Stimulated activated naive CD8-positive, alpha-beta T cell treated with anti-CD3 and anti-CD28 coated beads, Interleukin-15, amount 100 ng/mL, for 72 hours (primary cell): ENCODE measurements at regions not wholly inside any gene's neighbourhood (a gene's known extent, or its start where the extent isn't known, plus 50 kb on each side); places are given as distances from the start of the nearest gene placed in this dataset.

ENCODE experiments used
- ATAC-seq: fragments of 150-1000 bp; cut with Tn5 transposase; 2 replicates; pipeline ENCODE4 v1.10.0; 2021; ENCODE audit warnings: mild to moderate bottlenecking, moderate library complexity
- DNase-seq, 2 donors: peaks; one replicate each; pipeline ENCODE4 v3.0.0; 2021 to 2022
- H3K27ac Mint-ChIP-seq, 2 donors: one replicate each; pipeline ENCODE4 v1.8.0; 2022; ENCODE audit warnings: mild to moderate bottlenecking in 2 of 2, mixed read lengths in 2 of 2, moderate library complexity in 2 of 2
- H3K27me3 Mint-ChIP-seq: one replicate; pipeline ENCODE4 v1.8.0; 2022; ENCODE audit warnings: mixed read lengths
- H3K4me1 Mint-ChIP-seq: one replicate; pipeline ENCODE4 v1.8.0; 2022; ENCODE audit warnings: mild to moderate bottlenecking, mixed read lengths
- H3K4me3 Mint-ChIP-seq, 2 donors: one replicate each; pipeline ENCODE4 v1.8.0; 2022; ENCODE audit warnings: mild to moderate bottlenecking in 2 of 2, mixed read lengths in 2 of 2, moderate library complexity in 1 of 2
- H3K9me3 Mint-ChIP-seq, 2 donors: one replicate each; pipeline ENCODE4 v1.8.0; 2022; ENCODE audit warnings: mixed read lengths in 2 of 2

- H3K27me3 Mint-ChIP-seq, result no peaks in the 10 kb centered on the region
- peaks cover 0 to 4% of the 10 kb centered on the region in 2 donors for H3K9me3 Mint-ChIP-seq
- H3K4me3 Mint-ChIP-seq, result no peak overlapping the region
- DNase-seq, result no peak
- H3K27ac Mint-ChIP-seq, result no peak overlapping the region
- H3K4me1 Mint-ChIP-seq, result no peaks in the 10 kb centered on the region
- no peak for ATAC-seq
These were observed 61.7 kb downstream of the KCNJ2 start for GRCh38 chr17:70230850-70231640.

- no peaks in the 10 kb centered on the region for H3K27me3 Mint-ChIP-seq
- H3K4me1 Mint-ChIP-seq, result no peaks in the 10 kb centered on the region
- no peak overlapping the region for H3K4me3 Mint-ChIP-seq
- ATAC-seq (no peak), DNase-seq (no peak)
- H3K9me3 Mint-ChIP-seq, result peaks cover 0 to 8% of the 10 kb centered on the region in 2 donors
- no peak overlapping the region for H3K27ac Mint-ChIP-seq
These were observed 63.1 kb downstream of the KCNJ2 start for GRCh38 chr17:70232466-70232865.

DNA sequence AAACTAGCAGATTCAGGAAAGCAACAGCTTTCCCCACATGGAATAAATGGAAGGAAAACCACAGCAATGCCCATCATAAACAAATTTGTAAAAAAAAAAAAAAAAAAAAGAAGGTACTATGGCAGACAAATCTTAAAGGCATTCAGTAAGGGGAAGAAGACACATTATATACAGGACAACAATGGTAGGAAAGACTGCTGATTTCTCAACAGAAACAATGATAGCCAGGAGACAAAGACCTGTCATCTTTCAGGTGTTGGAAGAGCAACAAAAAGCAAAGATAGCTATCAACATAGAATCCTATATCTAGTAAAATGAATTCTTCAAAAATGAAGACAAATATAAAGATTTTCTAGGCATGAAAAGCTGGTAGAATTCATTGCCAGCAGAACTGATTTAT is 65.9 kb downstream of the KCNJ2 start:
- H3K4me3 Mint-ChIP-seq, result no peak overlapping the region

GRCh38 chr17:70238228-70238627 is 68.9 kb downstream of the KCNJ2 start:
- Mint-ChIP-seq H3K4me1 (no peaks in the 10 kb centered on the region), H3K4me3 (no peak overlapping the region), H3K27me3 (peaks cover 6% of the 10 kb centered on the region), H3K9me3 (peaks cover 0 to 4% of the 10 kb centered on the region in 2 donors), H3K27ac (no peak overlapping the region)
- DNase-seq (no peak), ATAC-seq (no peak)

More for the DNA sequence above, 65.9 kb downstream of the KCNJ2 start:
- DNase-seq (no peak), ATAC-seq (no peak)
- no peak overlapping the region for H3K27ac Mint-ChIP-seq
- peaks cover 0 to 8% of the 10 kb centered on the region in 2 donors for H3K9me3 Mint-ChIP-seq
- H3K4me1 Mint-ChIP-seq, result no peaks in the 10 kb centered on the region
- H3K27me3 Mint-ChIP-seq, result no peaks in the 10 kb centered on the region

- Mint-ChIP-seq H3K27ac (no peak overlapping the region), H3K27me3 (peaks cover 6% of the 10 kb centered on the region), H3K4me3 (no peak overlapping the region), H3K9me3 (peaks cover 0 to 4% of the 10 kb centered on the region in 2 donors), H3K4me1 (no peaks in the 10 kb centered on the region)
- no peak for DNase-seq
- ATAC-seq, result no peak
These were observed 69.3 kb downstream of the KCNJ2 start for GRCh38 chr17:70238646-70239045.

GRCh38 chr17:70239391-70239826 is 70.1 kb downstream of the KCNJ2 start:
- Mint-ChIP-seq H3K4me3 (no peak overlapping the region), H3K27ac (no peak overlapping the region), H3K27me3 (peaks cover 6% of the 10 kb centered on the region), H3K9me3 (peaks cover 0 to 4% of the 10 kb centered on the region in 2 donors), H3K4me1 (no peaks in the 10 kb centered on the region)
- ATAC-seq (no peak), DNase-seq (no peak)

- no peak overlapping the region for H3K4me3 Mint-ChIP-seq
These were observed 71.7 kb downstream of the KCNJ2 start for GRCh38 chr17:70241071-70241470.

GRCh38 chr17:70242781-70243437 is 73.6 kb downstream of the KCNJ2 start:
- H3K4me1 Mint-ChIP-seq, result no peaks in the 10 kb centered on the region
- no peak for ATAC-seq

More at GRCh38 chr17:70241071-70241470, 71.7 kb downstream of the KCNJ2 start:
- DNase-seq (no peak), ATAC-seq (no peak)
- peaks cover 0 to 4% of the 10 kb centered on the region in 2 donors for H3K9me3 Mint-ChIP-seq
- no peaks in the 10 kb centered on the region for H3K4me1 Mint-ChIP-seq
- peaks cover 6% of the 10 kb centered on the region for H3K27me3 Mint-ChIP-seq
- no peak overlapping the region for H3K27ac Mint-ChIP-seq

DNA sequence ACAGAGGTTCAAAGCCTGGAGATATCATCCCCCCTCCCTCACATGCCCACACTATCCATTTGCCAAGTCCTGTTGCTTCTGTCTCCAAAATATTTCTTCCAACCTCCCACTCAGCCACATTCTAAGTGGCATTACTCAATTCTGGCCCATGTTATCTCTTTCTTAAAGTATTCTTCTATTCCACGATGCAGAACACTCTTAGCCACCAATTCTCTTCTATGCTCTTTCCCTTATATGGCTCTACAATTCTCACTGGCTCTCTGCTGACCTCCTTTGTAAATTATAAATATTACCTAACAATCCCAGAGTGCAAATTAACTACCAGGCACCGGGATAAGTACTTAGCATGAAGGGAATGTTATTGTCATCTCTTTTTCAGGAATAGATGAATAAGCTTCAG is 82.4 kb downstream of the KCNJ2 start:
- Mint-ChIP-seq H3K4me3 (no peak overlapping the region), H3K9me3 (no peaks in the 10 kb centered on the region), H3K27ac (no peak overlapping the region), H3K27me3 (no peaks in the 10 kb centered on the region), H3K4me1 (no peaks in the 10 kb centered on the region)
- ATAC-seq (no peak), DNase-seq (no peak)

More at GRCh38 chr17:70242781-70243437, 73.6 kb downstream of the KCNJ2 start:
- Mint-ChIP-seq H3K4me3 (no peak overlapping the region), H3K27me3 (peaks cover 6% of the 10 kb centered on the region), H3K27ac (no peak overlapping the region), H3K9me3 (no peaks in the 10 kb centered on the region)
- DNase-seq, result no peak

DNA sequence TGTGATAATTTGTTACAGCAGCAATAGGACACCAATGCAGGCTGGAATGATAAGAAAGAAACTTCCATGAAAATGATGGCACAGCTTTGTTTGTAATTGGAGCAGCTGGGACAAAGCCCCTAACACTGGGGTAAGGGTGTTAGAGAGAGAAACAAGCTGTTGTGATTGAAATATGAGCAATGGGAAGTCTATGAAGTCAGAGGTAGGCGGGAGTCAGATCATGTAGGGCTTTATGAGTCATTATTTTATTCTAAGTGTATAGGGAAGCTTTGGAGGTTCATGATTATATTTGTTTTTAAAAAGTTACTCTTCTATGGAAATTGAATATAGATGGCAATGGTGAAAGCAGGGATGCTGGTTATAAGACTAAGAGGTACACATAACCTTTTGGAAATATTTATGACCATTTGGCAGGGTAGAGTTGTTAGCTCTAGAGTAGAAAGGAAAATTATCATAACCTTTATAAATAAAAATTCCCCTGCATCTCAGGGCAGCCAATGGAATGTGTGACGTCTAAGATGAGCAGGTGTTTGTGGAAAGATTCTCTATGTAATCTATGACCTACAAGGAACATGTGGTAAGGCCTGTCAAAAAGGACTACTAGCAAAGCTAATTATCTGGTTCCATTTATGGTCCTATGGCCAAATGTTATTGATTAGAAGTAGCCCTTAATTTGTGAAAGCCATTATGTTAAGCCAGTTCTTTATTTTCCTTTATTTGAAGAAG is 85.6 kb downstream of the KCNJ2 start:
- H3K4me1 Mint-ChIP-seq, result no peaks in the 10 kb centered on the region
- no peak overlapping the region for H3K27ac Mint-ChIP-seq
- no peak overlapping the region for H3K4me3 Mint-ChIP-seq
- no peaks in the 10 kb centered on the region for H3K27me3 Mint-ChIP-seq
- ATAC-seq (no peak), DNase-seq (no peak)
- H3K9me3 Mint-ChIP-seq, result no peaks in the 10 kb centered on the region

DNA sequence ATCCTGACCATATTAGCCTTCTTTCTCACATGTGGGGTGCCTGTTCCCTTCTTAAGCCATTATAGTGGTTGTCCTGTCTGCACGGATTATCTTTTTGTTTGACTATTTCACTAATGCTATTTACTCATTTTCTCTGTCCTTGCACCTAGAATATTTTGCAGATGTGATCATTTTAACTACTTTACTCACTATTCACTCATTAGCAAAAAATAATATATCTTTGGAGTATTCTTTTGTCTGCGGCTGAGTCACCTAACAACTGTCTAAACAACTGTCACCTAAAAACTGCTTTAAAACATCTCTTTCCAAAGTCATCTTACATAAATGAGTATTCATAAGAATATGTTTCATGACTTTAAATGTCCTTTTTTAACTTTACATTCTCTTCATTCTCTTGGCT is 87.4 kb downstream of the KCNJ2 start:
- H3K4me1 Mint-ChIP-seq, result no peaks in the 10 kb centered on the region

GRCh38 chr17:70258465-70258864 is 89.1 kb downstream of the KCNJ2 start:
- ATAC-seq (no peak), DNase-seq (no peak)
- Mint-ChIP-seq H3K27me3 (no peaks in the 10 kb centered on the region), H3K27ac (no peak overlapping the region), H3K9me3 (no peaks in the 10 kb centered on the region), H3K4me1 (no peaks in the 10 kb centered on the region), H3K4me3 (no peak overlapping the region)

More for the DNA sequence above, 87.4 kb downstream of the KCNJ2 start:
- Mint-ChIP-seq H3K9me3 (no peaks in the 10 kb centered on the region), H3K27ac (no peak overlapping the region), H3K27me3 (no peaks in the 10 kb centered on the region), H3K4me3 (no peak overlapping the region)
- ATAC-seq (no peak), DNase-seq (no peak)

GRCh38 chr17:70259400-70259799 is 90.1 kb downstream of the KCNJ2 start:
- no peaks in the 10 kb centered on the region for H3K27me3 Mint-ChIP-seq
- H3K4me1 Mint-ChIP-seq, result no peaks in the 10 kb centered on the region
- no peak overlapping the region for H3K27ac Mint-ChIP-seq
- ATAC-seq (no peak), DNase-seq (no peak)
- H3K9me3 Mint-ChIP-seq, result no peaks in the 10 kb centered on the region
- H3K4me3 Mint-ChIP-seq, result no peak overlapping the region

GRCh38 chr17:70261170-70261569 is 91.8 kb downstream of the KCNJ2 start:
- Mint-ChIP-seq H3K9me3 (no peaks in the 10 kb centered on the region), H3K27me3 (no peaks in the 10 kb centered on the region)

GRCh38 chr17:70265471-70265870 is 96.1 kb downstream of the KCNJ2 start:
- ATAC-seq, result no peak
- Mint-ChIP-seq H3K27me3 (no peaks in the 10 kb centered on the region), H3K9me3 (peaks cover 6% of the 10 kb centered on the region in 2 donors), H3K4me3 (no peak overlapping the region), H3K27ac (no peak overlapping the region), H3K4me1 (no peaks in the 10 kb centered on the region)
- no peak for DNase-seq

More at GRCh38 chr17:70261170-70261569, 91.8 kb downstream of the KCNJ2 start:
- H3K27ac Mint-ChIP-seq, result no peak overlapping the region
- no peak for ATAC-seq
- H3K4me1 Mint-ChIP-seq, result no peaks in the 10 kb centered on the region
- H3K4me3 Mint-ChIP-seq, result no peak overlapping the region
- DNase-seq, result no peak

DNA sequence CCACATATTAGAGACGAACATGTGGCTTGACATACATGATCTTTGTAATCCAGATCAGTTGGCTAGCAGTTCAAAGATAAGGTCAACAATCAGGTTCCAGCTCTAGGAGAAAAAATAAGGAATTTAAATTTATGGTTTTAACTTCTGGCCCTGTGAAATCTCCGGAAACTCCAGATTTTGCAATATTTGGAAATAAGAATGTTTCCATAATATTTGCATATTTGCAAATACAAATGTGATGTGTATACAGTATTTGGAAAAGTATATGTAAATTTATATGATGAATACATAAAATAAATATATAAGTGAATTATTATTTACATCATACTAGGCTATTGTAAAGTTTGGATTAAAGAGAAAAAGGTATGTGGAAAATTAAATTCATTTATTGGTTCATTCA is 97.1 kb downstream of the KCNJ2 start:
- DNase-seq (no peak), ATAC-seq (no peak)
- Mint-ChIP-seq H3K4me1 (no peaks in the 10 kb centered on the region), H3K4me3 (no peak overlapping the region), H3K27ac (no peak overlapping the region), H3K27me3 (no peaks in the 10 kb centered on the region), H3K9me3 (peaks cover 6% of the 10 kb centered on the region in 2 donors)
